IPS DF 4.7 (cell line): ENCODE measurements at regions not wholly inside any gene's neighbourhood (a gene's known extent, or its start where the extent isn't known, plus 50 kb on each side); places are given as distances from the start of the nearest gene placed in this dataset.

Source experiments
- DNase-seq: peaks from one replicate; pipeline ENCODE4 v3.0.0-alpha.2; 2013; ENCODE audit warnings: low spot score; ENCODE audit errors: extremely low read depth

GRCh38 chr9:90556897-90557675 is 85.5 kb downstream of the DIRAS2 start:
- DNase-seq, result no peak

- DNase-seq, result no peak
Measured at GRCh38 chr9:90559075-90560073, 83.2 kb downstream of the DIRAS2 start.
